GM18499 (cell line): ENCODE measurements at regions not wholly inside any gene's neighbourhood (a gene's known extent, or its start where the extent isn't known, plus 50 kb on each side); places are given as distances from the start of the nearest gene placed in this dataset.

ENCODE experiments used
- ATAC-seq: cut with Tn5 transposase; IDR thresholded peaks from one replicate; pipeline ENCODE4 v1.9.1; 2021; ENCODE audit warnings: moderate number of reproducible peaks; ENCODE audit not compliant: insufficient read depth, unreplicated experiment

DNA sequence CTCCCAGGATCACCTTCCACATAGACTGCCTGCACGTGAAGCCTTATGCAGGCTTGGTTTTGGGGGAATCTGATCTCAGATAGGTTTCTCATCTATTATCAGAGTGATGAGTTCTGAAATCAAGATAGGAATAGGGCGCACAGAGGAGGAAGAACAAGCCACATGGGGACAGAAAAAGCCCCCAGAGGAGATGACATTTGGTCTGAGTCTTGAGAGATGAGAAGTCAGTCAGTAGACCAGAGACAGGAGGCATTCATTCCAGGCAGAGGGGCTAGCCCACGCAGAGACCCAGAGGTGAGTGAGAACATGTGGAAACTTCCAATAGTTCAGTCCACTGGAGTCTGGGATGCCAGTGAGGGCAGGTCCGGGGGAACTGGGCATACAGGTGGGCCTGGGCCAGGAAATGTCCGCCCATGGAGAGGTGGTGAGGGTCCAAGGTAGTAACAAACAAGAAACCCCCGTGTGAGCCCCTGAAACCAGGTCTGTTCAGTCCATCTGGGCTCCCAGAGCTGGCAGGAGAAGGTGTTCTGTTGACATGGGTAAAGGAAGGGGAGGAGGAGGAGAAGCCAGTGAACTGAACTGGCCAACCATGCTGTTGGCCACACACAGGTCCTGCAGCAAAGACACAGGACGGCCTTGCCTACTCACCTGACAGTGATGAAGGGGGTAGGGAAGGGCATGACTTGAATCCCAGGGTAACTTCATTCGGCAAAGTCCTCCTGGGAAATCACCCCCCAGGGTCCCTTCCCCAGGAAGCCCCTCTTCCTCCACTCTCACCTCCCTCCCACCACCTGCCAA is 69.3 kb upstream of the SMNDC1 start:
- no peak for ATAC-seq

DNA sequence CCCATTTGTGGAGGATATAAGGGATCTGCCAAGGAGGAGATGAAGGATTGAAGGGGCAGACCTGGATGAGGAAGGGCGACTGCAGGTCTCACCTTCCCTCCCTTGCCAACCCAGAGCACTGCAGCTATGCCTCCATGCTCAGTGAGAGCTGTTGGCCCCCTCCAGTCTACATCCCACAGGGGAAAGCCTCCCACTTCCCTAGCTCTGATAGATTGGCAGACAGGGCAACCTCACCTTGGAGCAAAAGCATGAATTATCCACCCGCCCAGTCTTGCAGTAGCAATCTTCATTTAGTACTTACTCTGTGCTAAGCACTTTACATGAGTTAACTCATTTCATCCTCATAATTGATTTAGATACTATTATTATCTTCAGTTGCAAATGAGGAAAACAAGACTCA is 70.4 kb upstream of the SMNDC1 start:
- ATAC-seq: no peak

DNA sequence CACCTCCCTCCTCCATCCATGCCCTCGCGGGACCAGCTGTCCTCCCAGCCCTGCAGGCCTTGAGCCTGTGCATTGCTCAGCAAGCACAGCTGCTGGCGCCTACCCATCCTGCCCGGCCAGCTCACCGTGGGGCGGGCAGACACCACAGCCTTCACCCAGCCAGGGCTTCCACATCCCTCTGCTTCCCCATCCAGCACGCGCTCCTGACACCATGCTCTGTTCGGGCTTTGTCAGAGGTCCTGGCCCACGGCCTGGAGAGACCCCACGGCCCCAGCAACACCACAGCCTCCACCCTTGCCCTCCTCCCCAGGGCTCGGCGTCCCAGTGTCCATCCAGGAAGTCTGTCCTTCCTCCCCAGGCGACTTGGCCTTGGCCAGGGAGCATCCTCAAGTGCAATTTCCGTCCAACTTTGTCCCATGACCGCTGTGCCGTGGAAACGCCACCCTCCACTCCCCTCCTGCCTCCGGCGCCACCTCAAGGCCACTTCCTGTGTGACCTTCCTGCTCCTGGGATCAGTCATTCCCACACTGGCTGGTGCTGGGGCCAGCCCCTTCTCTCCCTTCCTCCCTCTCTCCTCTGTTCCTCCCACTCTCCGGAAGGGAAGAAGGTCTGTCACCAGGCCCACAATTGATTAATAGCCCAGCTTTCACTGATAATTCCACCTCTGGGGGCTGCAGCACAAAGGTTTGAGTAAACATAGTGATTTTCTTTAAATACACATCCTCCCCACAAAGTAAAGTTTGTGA is 71.5 kb upstream of the SMNDC1 start:
- ATAC-seq: no peak

DNA sequence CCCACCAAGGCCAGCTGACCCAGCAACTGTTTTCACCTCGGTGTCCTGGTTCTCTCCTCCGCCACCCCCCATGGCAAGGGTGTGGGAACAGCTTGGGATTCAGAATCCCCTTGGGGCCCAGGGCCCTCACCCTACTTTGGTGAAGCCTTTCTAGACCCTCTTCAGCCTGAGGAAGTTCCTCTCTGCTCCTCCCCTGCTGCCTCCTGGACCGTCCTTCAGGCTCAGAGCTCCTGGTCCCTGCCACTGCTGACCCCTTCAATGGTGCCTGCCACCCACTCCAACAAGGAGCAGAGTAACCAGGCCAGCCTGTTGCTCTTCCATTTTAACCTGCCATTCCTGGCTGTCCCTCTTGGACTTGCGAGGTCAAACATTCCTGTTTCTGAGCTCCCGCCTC is 72.0 kb upstream of the SMNDC1 start:
- no peak for ATAC-seq

DNA sequence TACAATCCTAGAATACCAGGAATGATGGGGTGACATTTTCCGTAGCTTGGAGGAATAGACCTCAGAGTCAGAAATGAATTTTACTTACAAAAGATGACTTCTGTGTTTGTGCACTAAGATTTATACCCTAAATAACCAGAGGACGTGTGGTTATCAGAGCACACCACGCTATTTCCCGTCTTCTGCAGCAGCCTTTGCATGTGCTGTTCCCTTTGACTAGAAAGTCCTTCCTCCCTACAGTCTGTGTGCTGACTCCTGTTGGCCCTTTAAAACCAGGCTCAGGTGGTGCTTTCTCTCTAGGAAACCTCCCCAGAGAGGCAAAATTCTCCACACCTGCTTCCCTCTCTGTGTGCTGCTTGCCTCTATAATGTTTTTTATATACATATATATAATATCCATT is 73.3 kb upstream of the SMNDC1 start:
- no peak for ATAC-seq

DNA sequence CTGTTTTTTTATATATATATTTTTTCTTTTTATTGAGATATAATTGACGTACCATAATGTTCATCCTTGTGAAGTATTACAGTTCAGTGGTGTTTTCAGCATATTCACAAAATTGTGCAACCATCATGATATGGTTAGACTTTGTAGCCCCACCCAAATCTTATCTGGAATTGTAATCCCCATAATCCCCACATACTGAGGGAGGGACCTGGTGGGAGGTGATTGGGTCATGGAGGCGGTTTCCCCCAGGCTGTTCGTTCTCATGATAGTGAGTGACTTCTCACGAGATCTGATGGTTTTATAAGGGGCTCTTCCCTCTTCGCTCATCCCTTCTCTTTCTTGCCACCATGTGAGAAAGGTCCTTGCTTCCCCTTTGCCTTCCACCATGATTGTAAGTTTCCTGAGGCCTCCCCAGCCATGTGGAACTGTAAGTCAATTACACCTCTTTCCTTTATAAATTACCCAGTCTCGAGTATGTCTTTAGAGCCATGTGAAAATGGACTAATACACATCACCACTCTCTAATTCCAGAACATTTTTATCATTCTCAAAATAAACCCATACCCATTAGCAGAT is 73.9 kb upstream of the SMNDC1 start:
- no peak for ATAC-seq

DNA sequence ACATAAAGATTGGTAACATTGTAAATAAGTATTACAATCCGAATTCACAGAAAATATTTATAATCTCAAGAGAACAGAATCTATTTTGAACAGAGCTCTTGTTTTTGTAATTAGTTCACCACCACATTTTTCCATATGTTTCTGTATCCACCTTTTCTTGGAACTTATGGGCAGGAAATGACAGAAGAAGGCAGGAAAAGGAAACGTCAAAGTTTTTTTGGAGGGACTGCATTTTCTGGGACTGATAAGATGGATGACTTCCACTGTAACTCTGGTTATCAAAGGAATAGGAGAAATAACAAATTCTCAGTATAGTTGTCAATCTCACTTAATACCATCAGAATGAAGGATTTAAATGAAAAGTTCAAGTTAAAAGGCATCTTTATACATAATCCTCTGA is 75.1 kb upstream of the SMNDC1 start:
- ATAC-seq: no peak

DNA sequence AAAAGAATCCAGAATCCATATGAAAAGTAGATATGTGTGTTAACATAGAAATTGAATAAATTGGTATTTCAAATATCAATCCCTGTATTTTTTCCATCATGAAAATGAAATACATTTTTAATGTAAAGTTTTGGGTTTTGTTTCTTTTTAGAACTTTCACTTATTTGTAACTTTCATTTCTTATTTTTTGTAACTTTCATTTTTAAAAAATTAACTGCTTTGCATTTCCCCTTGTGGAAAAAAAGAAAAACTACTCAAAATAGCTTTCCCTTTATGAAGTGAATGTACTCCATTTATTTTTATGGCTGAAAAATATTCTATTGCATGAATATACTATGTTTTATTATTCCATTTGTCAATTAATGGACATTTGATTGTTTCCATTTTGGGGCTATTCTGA is 75.6 kb upstream of the SMNDC1 start:
- no peak for ATAC-seq

DNA sequence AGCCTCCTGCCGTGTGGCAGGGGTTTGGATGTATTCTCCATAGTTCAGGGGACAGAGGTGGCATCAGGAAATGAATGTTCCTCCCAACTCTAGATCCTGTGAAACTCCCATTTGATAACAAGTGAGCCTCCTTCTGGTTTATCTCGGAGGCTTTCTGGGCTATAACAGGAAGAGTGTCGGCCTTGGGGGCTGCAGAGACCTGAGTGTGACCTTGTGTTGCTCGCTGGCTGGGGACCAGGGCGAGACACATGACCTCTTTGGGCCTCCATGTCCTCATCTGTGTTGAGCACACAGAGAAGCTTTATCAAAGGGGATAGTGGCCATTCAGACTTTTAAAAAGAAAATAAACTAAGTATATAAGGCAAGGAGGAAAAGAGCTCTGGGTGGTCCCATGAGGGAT is 78.0 kb upstream of the SMNDC1 start:
- ATAC-seq: no peak

DNA sequence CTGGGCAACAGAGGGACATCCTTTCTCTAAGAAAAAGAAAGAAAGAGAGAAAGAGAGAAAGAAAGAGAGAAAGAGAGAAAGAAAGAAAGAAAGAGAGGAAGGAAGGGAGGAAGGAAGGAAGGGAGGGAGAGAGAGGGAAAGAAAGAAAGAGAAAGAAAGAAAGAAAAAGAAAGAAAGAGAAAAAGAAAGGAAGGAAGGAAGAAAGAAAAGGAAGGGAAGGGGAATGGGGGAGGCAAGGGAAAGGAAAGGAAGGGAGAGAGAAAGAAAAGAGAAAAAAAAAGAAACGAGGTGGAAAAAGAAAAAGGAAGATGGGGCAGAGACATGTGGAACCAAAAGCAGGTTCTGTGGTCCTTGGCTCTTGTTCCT is 82.9 kb upstream of the SMNDC1 start:
- no peak for ATAC-seq

DNA sequence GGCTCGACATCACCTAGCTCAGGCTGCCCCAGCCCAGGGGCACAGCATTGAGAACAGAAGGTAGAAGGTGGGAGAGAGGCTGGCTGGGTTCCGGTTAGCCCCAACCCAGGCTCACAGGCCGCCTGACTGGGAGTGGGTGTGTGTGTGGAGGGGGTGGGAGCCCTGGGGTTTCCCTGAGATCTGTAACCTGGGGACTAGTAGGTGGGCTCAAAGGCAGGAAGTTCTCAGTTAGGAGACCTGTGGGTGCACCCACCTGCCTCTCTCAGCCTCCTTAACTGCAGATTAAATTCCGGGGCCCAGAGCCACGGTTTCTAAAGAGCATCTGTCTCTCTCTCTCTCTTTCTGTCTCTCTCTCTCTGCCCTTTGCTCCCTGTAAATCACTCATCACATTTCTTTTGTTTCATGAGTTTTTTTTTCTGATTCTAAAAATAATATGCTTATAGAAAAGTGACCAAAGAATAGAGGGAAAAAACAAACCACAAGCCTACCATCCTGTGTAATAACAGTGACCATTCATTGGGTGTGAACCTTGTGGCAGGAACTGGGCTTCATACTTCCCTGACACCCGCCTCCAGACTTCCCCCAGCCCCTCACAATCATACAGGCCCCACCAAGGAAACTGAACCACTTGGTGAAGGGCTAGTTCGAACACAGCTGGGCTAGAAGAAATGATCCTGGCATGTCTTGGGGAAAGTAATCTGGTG is 83.4 kb upstream of the SMNDC1 start:
- peak; percentile 52 for ATAC-seq

DNA sequence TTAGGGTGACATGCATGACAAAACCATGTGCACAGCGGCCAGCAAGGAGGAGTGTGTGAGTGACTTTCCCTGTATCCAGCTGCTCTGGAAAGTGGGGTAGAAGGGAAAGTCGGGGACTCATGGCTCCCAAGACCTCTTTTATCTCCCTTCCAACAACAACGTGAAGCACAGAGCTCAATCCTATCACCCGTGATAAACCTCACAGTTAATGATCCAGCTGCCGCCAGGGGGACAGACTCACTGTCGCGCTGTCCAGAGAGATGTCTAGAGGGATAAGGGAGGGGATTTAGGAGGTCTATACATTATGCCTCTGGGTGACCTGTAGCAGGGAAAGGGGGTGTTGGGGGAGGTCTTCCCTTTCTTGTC is 84.0 kb upstream of the SMNDC1 start:
- no peak for ATAC-seq

DNA sequence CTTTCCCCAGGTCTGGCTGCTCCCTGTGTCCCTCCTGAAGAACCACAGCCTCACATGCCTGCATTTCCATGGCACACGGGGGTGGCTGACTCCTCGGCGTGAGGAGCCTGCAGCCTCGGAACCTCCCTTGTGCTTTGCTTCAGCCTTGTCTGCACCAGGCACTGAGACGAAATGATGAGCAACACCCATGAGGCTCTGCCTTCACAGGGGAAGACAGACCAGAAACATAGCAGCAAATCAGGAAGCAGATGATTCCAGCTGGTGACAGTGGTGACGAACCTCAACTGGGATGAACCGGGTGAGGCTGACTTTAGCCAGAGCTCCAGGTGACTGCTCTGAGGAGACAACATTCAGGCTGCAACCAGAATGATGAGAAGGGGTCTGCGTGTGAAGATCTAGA is 84.5 kb upstream of the SMNDC1 start:
- no peak for ATAC-seq

DNA sequence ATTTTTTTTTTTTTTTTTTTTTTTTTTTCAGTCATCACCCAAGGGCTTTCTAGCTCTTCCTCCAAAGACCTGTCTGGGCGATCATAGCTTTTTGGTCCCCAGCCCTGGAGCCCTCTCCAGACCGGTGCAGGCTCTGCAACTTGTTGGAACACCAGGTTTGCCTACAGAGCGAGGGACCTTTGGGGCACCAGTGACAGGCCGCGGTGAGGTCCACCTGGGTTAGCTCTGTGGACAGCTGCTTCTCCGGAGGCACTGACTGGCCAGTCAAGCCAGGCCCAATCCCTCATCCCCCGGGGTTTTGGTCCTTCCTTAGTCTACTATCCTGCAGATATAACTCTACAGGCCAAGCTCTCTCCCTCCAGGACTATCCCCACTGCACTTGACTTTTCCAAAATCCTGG is 86.8 kb upstream of the SMNDC1 start:
- no peak for ATAC-seq

DNA sequence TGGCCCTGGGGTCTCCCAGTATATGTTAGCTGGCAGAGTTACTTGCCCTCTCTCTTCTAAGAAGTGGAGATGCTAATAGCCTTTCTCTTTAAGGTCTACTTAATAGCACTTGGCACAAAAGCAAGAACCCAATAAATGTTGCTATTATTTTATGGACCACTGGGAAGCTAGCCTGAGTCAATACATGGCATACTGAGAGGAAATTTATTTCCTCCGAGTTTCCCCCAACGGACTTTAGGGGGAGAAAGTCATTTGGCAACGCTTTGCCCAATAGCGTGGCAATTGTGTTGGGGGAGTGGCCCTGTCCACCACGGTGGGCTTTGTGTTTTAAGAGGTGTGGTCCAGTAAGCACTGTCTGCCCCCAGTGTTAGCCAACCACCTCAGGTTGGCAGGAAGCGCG is 87.4 kb upstream of the SMNDC1 start:
- no peak for ATAC-seq

DNA sequence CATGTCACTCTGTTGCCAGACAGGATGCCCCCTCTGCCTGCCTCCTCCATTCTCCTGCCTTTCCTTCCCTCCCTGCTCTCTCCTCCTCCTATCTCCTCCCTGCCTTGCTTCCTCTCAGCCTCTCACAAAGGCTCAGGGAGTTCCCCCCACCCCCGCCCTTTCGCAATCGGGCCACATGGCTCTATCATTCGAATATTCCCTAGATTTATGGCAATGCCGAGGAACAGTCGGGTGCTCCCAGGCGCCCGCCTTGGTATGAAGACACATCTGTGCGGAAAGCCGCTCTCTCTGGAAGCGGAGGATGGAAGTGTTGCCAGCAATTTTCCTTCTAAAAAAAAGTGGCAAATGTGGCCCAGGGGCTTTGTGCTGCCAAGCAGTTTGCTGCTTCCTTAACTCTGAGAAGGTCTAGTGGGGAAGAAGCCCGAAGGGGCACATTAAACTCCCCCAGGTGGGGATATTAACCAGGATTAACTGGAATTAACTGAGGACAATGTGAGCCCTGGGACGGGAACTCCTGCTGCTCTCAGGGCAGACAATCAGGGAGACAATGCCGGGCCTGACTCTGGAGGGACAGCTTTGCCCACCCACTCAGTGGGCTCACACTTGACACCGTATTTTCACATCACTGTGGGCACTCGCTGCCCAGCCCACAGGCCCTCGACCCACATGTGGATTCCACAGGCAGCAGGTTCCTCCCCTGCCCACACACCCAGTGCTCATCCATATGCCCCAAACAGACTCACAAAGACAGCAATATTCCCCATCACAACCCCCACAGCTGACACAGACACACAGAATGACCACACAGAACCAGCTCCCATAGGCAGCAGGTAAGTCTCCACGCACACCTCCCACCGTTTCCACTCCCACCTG is 88.4 kb upstream of the SMNDC1 start:
- no peak for ATAC-seq

DNA sequence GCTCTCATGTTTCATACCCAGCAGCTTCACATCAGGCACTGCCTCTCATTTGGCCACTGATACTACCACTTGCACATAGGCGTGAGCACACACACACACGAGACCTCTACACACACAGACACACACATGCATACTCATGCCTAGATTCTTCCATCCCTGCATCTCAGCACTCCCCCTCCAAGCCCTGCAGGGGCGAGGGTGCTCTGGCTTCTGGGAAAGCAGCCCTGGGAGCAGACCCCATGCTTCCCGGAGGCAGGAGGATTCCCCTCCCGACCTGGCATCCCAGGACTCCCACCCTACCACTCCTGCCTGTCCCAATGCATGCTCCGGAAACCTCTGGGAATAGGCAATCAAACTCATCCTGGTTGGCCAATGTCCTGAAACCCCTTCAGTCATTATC is 89.1 kb upstream of the SMNDC1 start:
- ATAC-seq: no peak

DNA sequence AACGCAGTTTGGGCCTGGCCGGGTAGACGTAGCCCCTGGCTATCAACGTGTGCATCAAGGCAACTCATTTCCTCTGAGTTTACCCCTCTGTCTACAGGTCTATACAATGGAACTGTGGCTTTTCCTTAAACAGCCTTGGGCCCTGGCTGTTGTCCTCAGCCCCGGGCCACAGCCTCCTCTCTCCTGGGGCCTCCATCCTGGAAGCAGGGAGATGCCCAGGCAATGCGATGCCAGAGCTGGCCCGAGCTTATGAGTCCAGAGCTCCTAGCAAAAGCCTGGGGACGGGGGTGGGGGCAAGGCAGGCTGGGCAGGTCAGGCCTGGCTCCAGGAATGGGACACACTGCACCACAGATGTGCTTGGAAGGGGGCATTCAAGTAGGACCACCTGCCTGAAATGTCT is 89.6 kb upstream of the SMNDC1 start:
- ATAC-seq: no peak

DNA sequence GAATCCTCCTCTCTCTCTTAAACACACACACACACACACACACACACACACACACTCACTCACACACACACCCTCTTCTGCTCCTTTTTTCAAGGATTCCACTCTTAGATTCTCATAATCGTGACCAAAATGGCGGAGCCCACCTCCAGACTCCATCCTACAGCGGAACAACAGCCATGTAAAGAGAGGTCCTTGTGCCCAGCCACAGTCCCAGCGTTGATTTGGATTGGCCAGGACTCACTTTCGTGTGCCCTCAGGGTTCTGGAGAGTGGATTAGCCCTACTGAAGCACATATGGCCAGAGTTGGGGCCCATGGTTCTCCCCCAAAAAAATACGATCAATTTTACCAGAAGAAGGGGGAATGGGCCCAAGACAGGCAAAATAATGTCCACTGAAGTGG is 90.2 kb upstream of the SMNDC1 start:
- no peak for ATAC-seq
